GM18907 (cell line): ENCODE measurements at regions not wholly inside any gene's neighbourhood (a gene's known extent, or its start where the extent isn't known, plus 50 kb on each side); places are given as distances from the start of the nearest gene placed in this dataset.
"Not testable (repeated sequence)": the region's sequence is repeated elsewhere in the genome, so short reads cannot be mapped to it uniquely, and the experiment has no call there.

Source experiments
- ATAC-seq: cut with Tn5 transposase; IDR thresholded peaks from one replicate; pipeline ENCODE4 v1.9.1; 2021; ENCODE audit warnings: mild to moderate bottlenecking, moderate library complexity; ENCODE audit not compliant: unreplicated experiment

DNA sequence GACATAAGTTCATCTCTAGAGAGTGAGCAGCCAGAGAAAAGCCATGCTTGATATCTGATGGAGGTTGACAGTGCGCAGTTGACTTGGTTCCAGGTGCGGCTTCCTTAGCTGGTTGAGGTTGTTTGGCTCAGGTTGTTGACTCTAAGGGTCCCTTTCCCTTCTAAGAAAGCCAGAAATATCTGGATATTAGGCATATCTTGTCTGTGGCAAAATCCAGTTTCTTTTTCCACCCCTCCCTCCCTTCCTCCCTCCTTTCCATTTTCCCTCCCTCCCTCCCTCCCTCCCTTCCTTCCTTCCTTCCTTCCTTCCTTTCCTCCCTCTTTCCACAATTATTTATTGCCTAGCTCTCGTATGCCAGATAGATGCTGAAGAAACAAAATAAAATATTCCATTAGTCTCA, 82.6 kb upstream of the TNP1 start:
- no peak for ATAC-seq

DNA sequence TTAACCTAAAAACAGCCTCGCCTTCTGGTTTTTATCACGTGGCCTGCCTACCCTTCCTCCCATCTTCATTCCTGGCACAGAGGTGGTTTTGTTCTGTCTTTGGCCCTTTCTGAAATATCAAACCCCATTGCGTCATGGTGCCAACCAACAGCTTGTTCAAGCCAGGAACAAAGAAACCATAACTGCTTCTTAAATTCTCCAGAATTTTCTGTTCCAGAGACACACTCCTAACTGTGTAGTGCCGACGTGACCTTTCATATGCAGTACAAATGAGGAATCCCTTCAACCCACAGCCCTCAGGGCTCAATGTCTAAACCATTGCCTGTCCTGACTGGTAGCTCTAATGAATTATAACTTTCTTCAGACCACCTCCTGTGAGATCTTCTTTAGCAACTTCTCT, 82.2 kb upstream of the TNP1 start:
- no peak for ATAC-seq

DNA sequence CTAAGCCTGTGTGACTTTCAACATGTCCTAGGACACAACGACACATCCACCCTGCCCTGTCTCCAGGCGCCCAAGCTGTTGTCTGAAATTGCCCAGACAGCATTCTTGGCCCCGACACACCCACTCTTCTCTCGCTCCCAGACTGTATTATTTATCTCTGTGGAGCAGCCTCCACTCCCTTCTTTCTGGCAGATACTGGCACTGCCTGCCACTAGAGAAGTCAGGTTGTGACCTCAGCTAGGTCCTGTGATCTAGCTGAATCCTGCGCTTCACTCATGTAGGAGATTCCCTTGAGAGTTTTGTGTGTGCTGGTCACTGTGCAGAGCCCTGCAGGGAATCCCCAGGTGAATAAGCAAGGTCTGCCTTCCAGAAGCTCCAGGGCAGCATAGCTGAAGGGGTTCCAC, 77.1 kb upstream of the TNP1 start:
- ATAC-seq = no peak

DNA sequence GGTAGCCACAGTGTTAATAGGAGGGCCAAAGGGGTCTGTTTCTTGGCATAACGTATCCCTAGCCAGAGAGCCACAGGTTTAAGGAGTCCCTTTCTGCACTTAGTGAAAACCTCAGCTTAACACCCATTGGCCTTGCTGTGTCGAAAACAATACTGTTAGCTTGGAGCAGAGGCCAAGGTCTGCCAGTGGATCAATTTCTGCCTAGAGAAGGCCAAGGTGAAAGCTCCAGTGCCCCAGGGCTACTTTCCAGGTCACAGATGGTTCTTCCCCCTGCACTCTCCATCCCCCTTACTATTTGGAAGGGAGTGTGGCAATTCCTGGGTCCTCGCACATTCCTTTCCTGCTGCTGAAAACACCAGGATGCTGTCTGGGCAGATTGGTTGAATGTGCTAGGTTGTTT, 74.8 kb upstream of the TNP1 start:
- no peak for ATAC-seq

DNA sequence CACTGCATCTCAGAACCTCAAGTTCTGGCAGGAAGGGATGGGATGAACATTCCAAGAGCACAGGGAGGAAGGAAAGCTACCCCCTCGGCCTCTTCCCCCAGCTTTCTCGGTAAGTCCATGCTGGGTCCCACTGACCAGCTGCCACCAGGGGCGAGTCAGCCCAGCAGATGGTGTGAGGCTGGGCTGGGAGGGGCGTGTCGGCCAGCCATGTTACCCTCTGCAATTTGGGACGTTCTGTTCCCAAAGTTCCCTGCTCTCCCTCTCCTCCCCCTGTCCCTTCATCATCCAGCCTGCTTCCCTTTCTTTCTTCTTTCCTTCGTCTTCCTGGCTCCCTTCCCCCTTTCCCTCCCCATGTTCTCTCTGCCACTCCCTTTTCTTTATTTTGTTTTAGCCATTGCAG, 74.3 kb upstream of the TNP1 start:
- ATAC-seq = no peak

DNA sequence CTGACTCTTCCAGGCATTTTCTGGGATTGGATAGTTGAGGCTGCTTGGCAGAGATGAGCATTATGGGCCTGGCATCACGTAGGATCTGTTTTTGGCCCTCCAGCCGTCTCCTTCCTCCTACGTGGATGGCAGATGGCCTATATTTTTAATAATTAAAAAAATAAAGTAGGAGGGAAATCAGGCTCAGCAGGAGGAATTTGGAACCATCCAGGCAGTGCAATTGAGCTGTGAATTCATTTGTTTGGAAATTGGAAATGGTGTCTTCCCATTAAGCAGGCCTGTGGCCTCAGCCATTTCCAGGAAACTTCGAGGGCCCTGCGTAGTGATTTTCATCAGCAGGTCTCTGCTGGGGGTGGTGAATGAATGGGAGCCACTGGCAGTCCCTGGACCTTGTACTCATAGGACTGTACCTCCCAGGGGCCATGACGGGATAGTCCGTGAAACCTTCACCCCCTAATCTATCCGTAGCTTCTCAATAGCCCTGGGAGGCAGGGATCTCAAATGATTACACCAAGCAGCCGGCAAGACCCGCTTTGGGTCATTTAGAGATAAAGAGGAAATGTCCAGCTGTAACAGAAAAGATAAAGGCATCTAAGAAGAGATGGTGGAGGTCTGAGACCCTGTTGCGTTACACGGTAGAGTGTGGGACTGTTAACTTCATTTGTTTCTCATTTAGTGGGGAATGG, 73.1 kb upstream of the TNP1 start:
- ATAC-seq = no peak

DNA sequence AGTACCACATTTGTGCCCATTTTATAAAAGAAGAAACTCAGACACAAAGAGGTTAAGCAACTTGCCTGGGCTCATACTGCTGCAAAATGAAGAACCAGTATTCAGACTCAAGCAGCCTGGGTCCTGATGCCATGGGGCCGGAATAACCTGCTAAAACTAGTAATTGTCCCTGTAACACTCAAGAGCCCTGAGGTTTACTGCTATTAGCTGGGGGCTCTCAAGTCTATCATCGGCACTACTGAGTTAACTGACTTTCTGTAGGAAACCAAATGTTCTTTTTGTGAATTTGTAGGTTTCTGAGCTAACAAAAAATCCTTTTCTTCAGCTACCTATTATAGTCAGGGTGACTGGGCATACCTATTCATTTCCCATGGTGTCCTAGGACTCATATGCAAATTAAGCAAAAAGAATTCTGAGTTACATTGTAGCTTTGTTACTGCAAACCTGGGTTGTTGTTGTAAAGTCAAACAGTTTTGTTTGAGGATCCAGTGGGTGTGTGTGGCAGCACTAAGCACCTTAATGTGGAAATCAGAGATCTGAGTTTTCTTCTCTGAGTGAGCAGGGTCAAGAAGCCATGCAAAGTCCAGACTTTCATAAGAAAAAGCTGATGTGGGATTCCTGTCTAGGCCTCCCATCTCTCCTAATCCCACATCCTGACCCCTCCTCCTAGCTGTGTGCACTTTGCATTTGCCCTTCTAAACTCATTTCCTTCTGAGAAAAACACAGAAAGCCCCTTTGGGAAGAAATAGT, 72.4 kb upstream of the TNP1 start:
- ATAC-seq = no peak

DNA sequence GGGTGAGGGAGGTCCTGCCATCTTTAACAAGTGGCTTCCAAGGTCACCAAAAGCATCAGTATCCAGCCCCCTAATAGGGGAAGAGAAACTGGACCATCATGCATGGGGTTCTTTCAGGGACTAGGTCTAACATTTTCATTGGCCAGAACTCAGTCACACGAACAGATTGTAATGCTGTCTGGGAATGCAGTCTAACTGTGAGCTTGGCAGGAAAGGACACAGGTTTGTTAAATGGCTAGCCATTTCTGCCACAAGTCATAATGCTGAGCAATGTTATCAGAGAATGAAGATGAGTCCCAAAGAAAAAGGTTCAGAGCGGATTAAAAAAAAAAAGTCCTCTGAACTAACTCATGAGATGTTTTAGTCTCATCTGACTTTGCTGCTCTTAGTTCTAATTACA, 70.9 kb upstream of the TNP1 start:
- ATAC-seq = no peak

DNA sequence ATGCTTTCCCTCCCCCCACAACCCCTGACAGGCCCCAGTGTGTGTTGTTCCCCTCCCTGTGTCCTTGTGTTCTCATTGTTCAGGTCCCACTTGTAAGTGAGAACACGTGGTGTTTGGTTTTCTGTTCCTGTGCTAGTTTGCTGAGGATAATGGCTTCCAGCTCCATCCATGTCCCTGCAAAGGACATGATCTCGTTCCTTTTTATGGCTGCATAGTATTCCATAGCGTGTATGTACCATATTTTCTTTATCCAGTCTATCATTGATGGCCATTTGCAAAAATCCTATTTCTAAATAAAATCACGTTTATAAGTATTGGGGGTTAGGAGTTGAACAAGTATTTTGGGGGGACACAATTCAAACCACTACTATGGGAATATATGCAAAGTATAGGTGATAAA, 69.5 kb upstream of the TNP1 start:
- not testable (repeated sequence) for ATAC-seq

DNA sequence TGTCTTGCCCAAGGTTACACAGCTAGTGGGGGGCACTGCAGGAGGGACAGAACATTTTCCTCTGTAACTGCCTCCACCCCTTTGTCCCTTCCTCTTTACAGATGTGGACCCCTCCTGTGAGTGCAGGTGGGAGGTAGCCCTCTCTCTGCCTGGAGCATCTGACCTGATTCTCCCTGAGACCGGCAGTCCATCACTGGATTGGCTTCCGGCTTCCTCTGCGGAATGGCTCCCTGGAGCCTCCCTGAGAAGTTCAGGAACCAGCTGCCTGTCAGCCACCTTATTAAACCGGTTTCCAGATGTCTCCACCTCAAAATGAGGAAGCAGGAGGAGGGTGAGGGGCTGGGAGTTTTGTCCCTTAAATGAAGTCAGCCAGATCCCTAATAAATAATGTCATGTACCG, 67.3 kb upstream of the TNP1 start:
- ATAC-seq = no peak

DNA sequence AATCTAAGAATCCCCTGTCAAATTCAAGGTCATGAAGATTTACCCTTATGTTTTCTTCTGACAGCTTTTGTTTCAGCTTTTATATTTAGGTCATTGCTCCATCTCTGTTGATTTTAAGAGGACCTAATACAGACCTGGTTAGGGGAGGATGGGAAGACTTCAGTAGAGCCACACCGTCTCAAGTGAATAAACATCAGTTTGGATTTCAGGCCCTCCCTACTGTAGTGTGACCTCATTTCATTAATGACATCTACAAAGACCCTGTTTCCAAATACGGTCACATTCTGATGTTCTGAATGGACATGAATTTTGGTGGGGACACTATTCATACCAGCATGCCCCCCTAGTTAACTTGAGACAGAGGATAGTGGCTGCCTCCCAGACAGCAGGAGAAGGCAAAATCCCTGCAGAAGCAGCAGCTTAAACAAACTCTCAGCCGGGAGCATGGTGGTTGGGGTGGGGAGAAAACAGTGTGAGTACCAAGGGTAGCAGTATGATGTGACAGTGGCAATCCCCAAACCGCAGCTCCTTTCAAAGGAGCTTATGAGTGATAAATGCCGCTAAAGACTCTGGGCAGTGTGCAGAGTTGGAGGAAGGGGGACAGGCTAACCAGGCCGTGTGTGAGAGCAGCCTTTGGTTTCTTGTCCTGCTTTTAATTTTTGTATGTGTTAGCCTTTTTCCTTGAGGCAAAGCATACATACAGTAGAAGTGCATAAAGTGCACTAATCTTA, 65.9 kb upstream of the TNP1 start:
- ATAC-seq = no peak

DNA sequence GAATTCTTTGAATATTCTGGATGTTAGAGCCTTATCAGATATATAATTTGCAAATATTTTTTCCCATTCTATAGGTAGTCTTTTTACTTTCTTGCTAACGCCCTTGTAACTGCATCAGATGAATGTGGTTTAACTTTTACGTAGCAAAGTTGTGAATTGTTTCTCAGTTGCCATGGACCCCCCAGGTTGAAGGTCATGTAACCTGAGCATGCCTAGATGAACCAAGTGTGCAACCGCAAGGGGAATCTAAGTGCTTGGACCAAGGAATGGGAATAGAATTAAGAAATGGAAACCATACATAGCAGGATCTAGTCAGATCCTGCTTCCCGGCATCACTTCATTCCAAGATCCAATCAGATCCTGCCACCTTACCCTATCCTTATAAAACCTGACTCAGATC, 65.1 kb upstream of the TNP1 start:
- ATAC-seq = no peak

DNA sequence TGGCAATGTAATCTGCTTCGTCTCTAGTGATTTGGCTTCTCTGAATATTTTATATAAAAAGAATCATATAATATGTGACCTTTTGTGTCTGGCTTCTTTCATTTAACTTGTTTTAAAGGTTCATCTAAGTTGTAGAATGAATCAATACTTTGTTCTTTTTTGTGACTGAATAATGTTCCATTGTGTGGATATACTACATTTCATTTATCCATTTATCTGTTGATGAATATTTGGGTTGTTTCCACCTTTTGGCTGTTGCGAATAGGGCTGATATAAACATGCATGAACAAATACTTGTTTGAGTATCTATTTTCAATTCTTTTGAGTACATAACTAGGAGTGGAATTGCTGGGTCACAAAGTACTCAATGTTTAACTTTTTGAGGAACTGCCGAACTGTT, 63.8 kb upstream of the TNP1 start:
- ATAC-seq = no peak

DNA sequence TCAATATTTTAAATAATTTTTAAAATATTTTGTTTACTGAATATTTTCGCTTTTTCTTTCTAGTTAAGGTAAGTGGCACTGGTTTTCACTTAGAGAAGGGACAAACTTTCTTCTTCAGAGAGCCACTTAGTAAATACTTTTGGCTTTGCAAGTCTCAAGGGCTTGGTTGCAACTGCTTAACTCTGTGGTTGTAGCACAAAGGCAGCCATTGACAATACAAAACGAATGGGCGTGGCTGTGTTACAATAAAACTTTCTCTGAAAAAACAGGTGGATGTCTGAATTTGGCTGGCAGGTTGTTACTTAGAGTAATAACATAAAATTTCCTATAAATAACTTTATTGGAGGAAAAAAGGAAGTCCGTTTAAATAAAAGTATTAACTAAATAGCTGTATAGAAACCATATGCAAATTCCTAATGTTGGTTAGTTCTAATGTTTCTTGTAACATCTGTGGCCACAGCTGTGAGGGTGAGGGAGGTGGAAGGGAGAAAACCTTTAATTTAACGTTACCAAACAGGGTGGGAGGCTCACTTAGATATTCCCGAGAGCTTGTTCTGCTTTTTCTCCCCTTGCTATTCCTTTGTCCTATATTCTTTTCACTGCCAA, 62.4 kb upstream of the TNP1 start:
- ATAC-seq = peak; percentile 80

DNA sequence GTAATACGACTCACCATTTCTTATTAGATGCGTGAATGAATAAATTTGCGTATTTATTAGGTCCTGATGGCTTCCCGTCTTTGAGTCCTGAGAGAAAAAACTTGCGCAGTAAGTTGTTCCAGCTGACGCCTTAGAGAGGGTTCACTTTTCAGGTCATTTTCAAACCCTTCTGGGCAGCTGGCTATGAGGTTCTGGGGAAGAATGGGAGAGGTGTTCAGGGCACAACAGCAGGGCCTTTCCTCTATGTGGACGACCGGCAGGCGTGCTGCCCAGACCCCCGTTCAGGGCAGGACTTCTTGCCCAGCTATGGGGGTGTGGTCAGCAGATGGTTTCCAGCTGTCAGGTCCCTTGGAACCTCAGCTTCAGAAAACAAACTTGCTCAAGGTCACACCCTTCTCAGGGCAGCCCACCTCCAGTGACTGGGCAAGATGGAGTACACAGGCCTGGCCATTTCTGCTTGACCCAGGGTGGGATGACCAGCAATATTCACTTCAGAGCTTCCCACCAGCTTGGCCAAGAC, 61.1 kb upstream of the TNP1 start:
- ATAC-seq = no peak

DNA sequence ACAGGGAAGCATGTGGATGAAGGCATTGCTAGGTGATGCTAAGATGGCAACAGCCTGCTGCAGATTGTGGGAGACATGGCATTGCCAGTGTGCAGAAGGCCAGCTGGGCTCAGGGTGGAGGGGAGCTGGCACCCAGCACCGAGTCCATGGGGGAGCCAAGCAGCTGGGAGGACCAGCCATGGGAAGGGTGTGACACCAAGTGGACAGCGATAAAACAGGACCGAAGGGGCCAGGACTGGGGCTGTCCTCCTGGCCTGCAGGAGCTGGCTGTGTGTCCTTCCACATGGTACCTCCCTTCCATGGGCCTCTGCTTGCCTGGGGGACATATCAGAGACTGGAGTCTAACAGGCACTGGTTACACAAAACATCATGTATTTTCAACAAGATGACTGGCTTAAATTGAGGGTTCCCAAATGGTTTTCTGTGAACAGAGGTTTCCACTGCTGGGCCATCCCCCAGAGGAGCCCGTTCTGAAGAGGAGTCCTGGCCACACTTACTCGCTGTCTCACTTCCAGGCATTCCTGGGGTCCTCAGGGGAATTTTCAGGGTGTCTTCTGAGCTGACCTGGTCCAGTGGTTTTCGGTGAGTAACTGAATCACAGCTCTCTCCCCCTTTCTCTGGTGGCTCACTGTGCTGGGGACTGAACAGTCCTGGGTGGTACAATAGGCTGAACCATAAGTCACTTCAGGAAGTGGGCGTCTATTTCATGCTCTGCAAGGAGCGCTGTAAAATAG, 60.4 kb upstream of the TNP1 start:
- ATAC-seq = no peak

DNA sequence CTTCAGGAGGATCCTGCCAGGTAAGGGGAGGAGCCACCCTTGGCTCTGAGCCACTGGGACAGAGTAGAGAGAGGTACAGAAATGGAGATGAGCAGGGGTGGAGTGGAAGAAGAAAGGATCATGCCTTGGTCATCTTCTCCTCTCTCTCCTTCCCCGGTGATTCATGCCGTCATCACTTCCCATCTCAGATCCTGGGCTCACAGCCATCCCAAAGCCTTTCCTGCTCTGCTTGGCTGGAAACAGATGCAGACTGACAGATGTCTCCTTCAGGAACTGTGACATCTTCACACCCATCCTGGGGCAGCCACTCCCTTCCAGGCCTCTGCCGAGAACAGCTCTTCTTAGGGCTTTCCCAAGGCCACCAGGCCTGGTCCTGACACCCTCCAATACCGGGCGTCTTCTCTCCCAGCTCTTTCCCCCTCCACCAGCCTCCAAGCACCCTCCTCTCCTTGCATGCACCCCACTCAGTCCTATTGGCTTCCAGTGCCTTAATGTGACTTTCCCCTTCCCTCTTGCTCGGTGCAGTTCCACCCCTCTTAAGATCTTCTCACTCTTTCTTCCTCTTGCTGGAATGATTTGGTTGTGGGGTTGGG, 58.3 kb upstream of the TNP1 start:
- no peak for ATAC-seq

DNA sequence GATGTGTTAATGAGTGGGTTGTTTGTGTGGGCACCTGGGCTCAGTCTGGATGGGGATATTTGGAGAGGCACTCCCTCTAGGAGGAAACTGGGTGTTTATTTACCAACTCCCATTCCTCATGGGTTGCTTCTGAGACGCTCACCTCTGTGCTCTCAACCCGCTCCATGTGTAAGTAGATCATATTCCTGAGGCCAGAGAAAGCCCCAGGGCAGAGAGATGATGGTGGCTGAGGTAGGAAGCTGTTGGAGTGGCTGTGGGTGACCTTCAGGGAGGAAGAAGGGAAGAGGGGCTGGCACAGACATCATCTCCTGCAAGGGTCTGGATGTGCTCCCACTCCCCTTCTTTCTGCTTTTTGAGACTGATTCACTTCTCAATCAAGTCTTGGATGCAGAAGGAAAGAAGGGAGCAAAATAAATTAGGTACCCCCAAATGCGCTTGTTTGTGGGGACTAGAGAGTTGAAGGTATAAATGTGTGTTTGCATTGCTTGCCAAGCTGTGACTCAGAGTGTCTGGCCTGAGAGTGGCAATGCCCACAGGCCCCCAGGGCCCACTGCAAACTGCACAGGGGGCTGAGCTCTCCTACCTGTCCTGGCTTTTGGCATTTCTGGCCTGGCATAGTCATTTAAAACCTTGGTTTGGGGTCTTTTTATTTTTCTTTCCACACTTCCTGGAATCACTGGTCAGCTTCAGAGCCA, 57.2 kb upstream of the TNP1 start:
- no peak for ATAC-seq

DNA sequence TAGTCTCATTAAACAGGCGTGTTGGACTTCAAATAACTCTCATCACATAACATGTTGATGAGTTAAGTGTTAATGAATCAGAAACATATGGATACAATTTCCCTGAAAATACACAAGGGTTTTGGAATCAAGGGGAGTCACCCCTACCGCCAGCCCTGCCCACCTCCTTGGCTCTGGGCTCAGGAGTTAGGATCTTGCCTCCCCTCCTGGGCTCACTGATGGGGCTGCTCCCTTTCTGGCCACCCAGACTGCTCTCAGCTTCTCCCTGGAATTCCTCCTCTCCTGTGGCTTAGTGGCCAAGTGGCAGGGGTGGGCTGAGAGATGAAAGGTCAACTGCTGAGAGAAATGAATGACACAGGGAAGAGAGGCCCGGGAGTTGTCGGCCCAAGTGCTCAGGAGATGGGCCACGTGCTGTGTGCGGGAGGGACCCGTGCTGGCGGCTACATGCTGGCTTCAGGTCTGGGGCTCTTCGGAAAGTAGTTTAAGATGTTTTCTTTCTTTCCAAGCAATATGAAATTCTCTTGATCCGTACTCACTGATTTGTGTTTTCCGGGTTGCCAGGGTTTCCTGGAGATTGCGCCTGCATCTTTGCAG, 55.8 kb upstream of the TNP1 start:
- ATAC-seq = no peak
